ENCODE measurements at regions not wholly inside any gene's neighbourhood (a gene's known extent, or its start where the extent isn't known, plus 50 kb on each side); places are given as distances from the start of the nearest gene placed in this dataset.
"Not testable (repeated sequence)": the region's sequence is repeated elsewhere in the genome, so short reads cannot be mapped to it uniquely, and the experiment has no call there.

DNA sequence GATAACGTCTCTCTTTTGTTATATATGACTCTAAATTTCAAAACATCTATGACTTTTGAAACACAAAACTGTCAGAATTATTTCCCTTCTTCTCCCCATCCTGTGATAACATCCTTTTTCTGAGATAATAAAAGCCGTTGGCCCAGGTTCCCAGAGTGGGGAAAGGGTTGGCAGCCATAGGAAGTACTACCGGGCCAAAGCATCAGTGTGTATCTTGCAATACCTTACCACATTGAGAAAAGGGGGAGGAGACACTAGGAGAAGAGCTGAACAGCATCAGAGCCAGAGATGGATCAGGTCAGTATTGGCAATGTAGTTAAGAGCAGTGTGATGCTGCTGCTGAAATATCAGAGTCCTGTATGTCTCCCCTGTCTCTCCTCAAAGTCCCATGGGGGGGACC is 210.0 kb upstream of the PROK2 start:
- FAIRE-seq (no peak), DNase-seq (ENCODE audit: insufficient read length) (no peak)
- TF ChIP-seq TAF1 (IDR thresholded peaks at IDR 0.05; ENCODE audit: borderline replicate concordance, low read depth, low read length) (no peak), POLR2A (IDR thresholded peaks at IDR 0.05; ENCODE audit: low read depth, low read length) (no peak), POLR2AphosphoS5 (IDR thresholded peaks at IDR 0.05; ENCODE audit: low read depth, low read length) (no peak)

- TF ChIP-seq POLR2A (IDR thresholded peaks at IDR 0.05; ENCODE audit: low read depth, low read length): no peak
- no peak for TF ChIP-seq TAF1 (IDR thresholded peaks at IDR 0.05; ENCODE audit: borderline replicate concordance, low read depth, low read length)
- TF ChIP-seq POLR2AphosphoS5 (IDR thresholded peaks at IDR 0.05; ENCODE audit: low read depth, low read length): no peak
- FAIRE-seq (no peak), DNase-seq (ENCODE audit: insufficient read length) (no peak)
Observed at GRCh38 chr3:71994203-71994602, 209.3 kb upstream of the PROK2 start.

DNA sequence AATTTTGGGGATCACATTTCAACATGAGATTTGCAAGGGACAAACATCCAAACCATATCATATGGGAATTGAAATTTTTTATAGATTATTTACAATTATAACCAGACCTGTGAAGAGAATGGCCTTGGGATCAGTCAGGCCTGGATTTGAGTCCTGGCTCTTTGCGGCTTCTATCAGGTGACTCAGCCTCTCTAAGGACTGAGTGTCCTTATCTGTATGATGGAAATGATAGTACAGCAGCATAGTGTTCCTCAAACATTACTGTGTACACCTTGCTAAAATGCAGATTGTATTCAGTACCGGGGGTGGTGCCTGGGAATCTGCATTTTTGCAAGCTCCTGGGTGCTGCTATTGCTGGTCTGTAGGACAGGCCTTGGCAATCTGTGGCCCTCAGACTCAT is 206.7 kb upstream of the PROK2 start:
- DNase-seq (ENCODE audit: insufficient read length): no peak
- no peak for TF ChIP-seq POLR2A (IDR thresholded peaks at IDR 0.05; ENCODE audit: low read depth, low read length)
- TF ChIP-seq POLR2AphosphoS5 (IDR thresholded peaks at IDR 0.05; ENCODE audit: low read depth, low read length): no peak
- no peak for TF ChIP-seq TAF1 (IDR thresholded peaks at IDR 0.05; ENCODE audit: borderline replicate concordance, low read depth, low read length)
- FAIRE-seq: no peak

DNA sequence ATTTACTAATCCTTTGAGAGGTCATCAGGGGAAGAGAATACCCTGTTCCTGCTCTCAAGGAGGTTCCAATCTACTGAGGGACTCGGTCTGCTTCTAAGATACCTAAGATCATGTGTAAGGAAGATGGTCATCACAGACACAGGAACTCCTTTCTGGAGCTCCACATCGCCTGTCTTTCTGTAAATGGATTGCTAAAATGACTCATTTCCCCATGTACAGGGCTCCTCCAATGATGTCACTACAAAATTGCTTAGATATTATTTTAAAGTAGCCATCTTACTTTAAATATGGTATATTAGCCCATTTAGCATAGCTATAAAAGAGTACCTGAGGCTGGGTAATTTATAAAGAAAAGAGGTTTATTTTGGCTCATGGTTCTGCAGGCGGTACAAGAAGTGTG is 206.1 kb upstream of the PROK2 start:
- FAIRE-seq: no peak
- no peak for DNase-seq (ENCODE audit: insufficient read length)
- TF ChIP-seq POLR2AphosphoS5 (IDR thresholded peaks at IDR 0.05; ENCODE audit: low read depth, low read length) (no peak), POLR2A (IDR thresholded peaks at IDR 0.05; ENCODE audit: low read depth, low read length) (no peak), TAF1 (IDR thresholded peaks at IDR 0.05; ENCODE audit: borderline replicate concordance, low read depth, low read length) (no peak)

DNA sequence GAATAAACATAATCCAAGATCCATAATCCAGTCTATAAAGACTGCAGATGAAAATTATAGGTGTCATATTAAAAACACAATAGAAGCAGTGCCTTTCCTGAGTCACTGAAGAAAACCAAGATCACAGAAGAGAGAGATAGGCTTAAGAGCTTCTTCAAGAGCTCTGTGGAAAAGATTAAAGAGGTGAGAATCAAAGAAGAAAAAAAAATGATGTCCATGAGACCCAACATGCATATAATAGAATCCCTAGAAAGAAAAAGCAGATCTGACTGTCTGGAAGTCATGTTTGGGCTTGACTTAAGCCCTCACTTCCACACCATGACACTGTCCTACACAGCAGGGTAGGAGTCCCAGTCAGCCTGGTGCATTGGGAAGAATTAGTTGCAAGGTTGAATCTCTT is 205.6 kb upstream of the PROK2 start:
- FAIRE-seq: no peak
- no peak for DNase-seq (ENCODE audit: insufficient read length)
- no peak for TF ChIP-seq POLR2AphosphoS5 (IDR thresholded peaks at IDR 0.05; ENCODE audit: low read depth, low read length)
- no peak for TF ChIP-seq POLR2A (IDR thresholded peaks at IDR 0.05; ENCODE audit: low read depth, low read length)

GRCh38 chr3:71989165-71989564 is 204.2 kb upstream of the PROK2 start:
- no peak for TF ChIP-seq POLR2A (IDR thresholded peaks at IDR 0.05; ENCODE audit: low read depth, low read length)
- no peak for TF ChIP-seq POLR2AphosphoS5 (IDR thresholded peaks at IDR 0.05; ENCODE audit: low read depth, low read length)
- TF ChIP-seq TAF1 (IDR thresholded peaks at IDR 0.05; ENCODE audit: borderline replicate concordance, low read depth, low read length): no peak
- FAIRE-seq (no peak), DNase-seq (ENCODE audit: insufficient read length) (no peak)

DNA sequence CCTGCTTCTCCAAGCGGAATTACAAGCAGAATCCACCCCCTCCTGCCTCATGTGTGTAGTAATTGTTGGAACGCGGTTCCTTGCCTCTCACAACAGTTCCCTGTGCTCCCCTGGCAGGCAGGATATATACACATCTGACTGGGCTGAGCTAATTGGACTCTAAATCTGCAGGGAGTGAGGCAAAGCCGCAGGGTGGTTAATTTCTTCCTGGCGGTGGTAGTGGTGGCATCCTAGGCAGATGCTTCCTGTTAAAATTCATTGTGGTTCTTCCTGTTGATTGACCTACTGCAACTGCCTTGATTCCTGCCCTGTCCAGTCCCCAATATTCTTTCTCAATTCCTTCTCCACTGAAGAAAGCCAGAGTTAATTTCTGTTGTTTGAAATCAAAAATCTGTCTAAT is 202.9 kb upstream of the PROK2 start:
- DNase-seq (ENCODE audit: insufficient read length) (no peak), FAIRE-seq (no peak)
- no peak for TF ChIP-seq POLR2AphosphoS5 (IDR thresholded peaks at IDR 0.05; ENCODE audit: low read depth, low read length)
- TF ChIP-seq POLR2A (IDR thresholded peaks at IDR 0.05; ENCODE audit: low read depth, low read length): no peak
- TF ChIP-seq TAF1 (IDR thresholded peaks at IDR 0.05; ENCODE audit: borderline replicate concordance, low read depth, low read length): no peak

GRCh38 chr3:71987089-71987735 is 202.3 kb upstream of the PROK2 start:
- no peak for DNase-seq (ENCODE audit: insufficient read length)
- TF ChIP-seq TAF1 (IDR thresholded peaks at IDR 0.05; ENCODE audit: borderline replicate concordance, low read depth, low read length): no peak
- TF ChIP-seq POLR2A (IDR thresholded peaks at IDR 0.05; ENCODE audit: low read depth, low read length): no peak
- no peak for TF ChIP-seq POLR2AphosphoS5 (IDR thresholded peaks at IDR 0.05; ENCODE audit: low read depth, low read length)
- peak; percentile 21 for FAIRE-seq

DNA sequence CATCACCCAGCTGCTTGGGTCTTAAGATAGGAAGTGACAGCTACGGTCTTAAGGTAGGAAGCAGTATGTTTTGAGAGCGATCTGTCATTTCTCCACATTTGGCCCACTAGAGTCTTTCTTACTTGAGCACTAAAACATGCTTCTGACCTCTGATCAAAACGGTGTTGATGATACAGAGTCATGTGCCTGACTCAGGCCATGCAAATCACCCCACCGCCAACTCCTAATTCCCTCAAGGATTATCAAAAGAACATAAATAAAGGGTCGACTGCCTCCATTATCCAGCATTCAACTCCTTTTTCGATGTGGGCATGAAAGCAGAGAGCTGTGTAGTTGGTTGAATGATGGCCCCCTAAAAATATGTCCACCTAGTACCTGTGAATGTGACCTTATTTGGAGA is 201.7 kb upstream of the PROK2 start:
- FAIRE-seq: peak; percentile 69
- DNase-seq (ENCODE audit: insufficient read length): no peak
- TF ChIP-seq POLR2AphosphoS5 (IDR thresholded peaks at IDR 0.05; ENCODE audit: low read depth, low read length): no peak
- TF ChIP-seq TAF1 (IDR thresholded peaks at IDR 0.05; ENCODE audit: borderline replicate concordance, low read depth, low read length): no peak
- no peak for TF ChIP-seq POLR2A (IDR thresholded peaks at IDR 0.05; ENCODE audit: low read depth, low read length)

DNA sequence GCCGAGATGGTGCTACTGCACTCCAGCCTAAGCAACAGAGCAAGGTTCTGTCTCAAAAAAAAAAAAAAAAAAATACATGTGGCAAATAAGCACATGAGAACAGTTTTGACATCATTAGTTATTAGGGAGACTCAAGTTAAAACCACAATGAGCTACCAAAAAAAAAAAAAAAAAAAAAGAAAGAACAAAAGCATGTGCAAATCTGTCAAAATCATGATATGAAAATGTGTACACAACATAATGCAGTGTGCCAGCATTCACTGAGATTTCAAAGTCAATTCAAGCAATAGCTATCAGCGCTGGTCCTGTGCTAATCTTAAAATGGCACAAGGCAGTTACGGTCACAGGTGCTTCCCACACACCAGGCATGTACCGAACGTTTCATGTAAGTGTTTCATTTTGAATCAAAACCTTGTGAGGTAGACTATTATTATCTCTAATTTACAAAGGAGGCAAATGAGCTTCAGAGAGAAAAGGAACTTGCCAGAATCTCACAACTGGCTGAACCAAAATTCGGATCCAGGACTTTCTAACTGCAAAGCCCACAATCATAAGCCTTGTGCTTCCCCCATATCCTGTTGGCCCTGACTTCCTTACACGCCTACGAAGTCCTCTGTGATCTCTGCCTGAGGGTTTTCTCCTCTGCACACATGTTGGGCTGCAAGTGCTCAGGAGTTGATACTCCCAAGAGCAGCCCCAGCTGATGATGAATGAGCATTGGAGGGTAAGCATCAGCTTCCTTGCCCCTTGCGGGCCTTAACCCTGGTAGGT is 200.1 kb upstream of the PROK2 start:
- FAIRE-seq (peak; percentile 100), DNase-seq (ENCODE audit: insufficient read length) (no peak)
- TF ChIP-seq POLR2AphosphoS5 (IDR thresholded peaks at IDR 0.05; ENCODE audit: low read depth, low read length) (0 out of 2 replicates have a peak, but pooled peaks have one; percentile 46), TAF1 (IDR thresholded peaks at IDR 0.05; ENCODE audit: borderline replicate concordance, low read depth, low read length) (no peak), POLR2A (IDR thresholded peaks at IDR 0.05; ENCODE audit: low read depth, low read length) (peak; percentile 39; the same call in 1 of the 2 replicates)

GRCh38 chr3:71983694-71984093 is 198.7 kb upstream of the PROK2 start:
- FAIRE-seq (peak; percentile 78), DNase-seq (ENCODE audit: insufficient read length) (no peak)
- TF ChIP-seq POLR2A (IDR thresholded peaks at IDR 0.05; ENCODE audit: low read depth, low read length) (no peak), TAF1 (IDR thresholded peaks at IDR 0.05; ENCODE audit: borderline replicate concordance, low read depth, low read length) (no peak), POLR2AphosphoS5 (IDR thresholded peaks at IDR 0.05; ENCODE audit: low read depth, low read length) (no peak)

GRCh38 chr3:71982506-71983258 is 197.7 kb upstream of the PROK2 start:
- DNase-seq (ENCODE audit: insufficient read length): not testable (repeated sequence)
- peak; percentile 86 for FAIRE-seq
